ENCODE measurements at regions not wholly inside any gene's neighbourhood (a gene's known extent, or its start where the extent isn't known, plus 50 kb on each side); places are given as distances from the start of the nearest gene placed in this dataset.

DNA sequence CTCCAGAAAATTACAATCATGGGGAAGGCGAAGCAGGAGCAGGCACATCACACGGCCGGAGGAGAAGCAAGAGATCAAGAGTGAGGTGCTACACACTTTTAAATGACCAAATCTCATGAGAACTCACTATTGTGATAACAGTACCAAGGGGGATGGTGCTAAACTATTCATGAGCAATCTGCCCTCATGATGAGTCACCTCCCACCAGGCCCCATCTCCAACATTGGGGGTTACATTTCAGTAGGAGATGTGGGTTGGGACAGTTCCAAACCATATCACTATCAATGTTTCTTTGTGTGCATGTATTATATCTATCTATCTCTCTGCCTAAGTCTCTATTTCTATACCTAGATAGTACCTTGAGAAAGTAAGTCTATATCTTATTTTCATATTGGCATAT lies 724.8 kb downstream of the CDH11 start:
- H3K4me3 ChIP-seq (ENCODE audit: low read depth, low read length), result no peak overlapping the region
- no peak for DNase-seq (ENCODE audit: low read depth)
- no peak for TF ChIP-seq MYC (IDR thresholded peaks at IDR 0.05; ENCODE audit: low read depth, low read length)
- TF ChIP-seq, protein P1, sequence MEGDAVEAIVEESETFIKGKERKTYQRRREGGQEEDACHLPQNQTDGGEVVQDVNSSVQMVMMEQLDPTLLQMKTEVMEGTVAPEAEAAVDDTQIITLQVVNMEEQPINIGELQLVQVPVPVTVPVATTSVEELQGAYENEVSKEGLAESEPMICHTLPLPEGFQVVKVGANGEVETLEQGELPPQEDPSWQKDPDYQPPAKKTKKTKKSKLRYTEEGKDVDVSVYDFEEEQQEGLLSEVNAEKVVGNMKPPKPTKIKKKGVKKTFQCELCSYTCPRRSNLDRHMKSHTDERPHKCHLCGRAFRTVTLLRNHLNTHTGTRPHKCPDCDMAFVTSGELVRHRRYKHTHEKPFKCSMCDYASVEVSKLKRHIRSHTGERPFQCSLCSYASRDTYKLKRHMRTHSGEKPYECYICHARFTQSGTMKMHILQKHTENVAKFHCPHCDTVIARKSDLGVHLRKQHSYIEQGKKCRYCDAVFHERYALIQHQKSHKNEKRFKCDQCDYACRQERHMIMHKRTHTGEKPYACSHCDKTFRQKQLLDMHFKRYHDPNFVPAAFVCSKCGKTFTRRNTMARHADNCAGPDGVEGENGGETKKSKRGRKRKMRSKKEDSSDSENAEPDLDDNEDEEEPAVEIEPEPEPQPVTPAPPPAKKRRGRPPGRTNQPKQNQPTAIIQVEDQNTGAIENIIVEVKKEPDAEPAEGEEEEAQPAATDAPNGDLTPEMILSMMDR (IDR thresholded peaks at IDR 0.05; ENCODE audit: low read depth, low read length), result no peak
- TF ChIP-seq POLR2A (IDR thresholded peaks at IDR 0.05; ENCODE audit: extremely low read depth, insufficient read length), result no peak
- TF ChIP-seq, protein P2, sequence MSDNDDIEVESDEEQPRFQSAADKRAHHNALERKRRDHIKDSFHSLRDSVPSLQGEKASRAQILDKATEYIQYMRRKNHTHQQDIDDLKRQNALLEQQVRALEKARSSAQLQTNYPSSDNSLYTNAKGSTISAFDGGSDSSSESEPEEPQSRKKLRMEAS (IDR thresholded peaks at IDR 0.05; ENCODE audit: low read depth, low read length), result no peak

DNA sequence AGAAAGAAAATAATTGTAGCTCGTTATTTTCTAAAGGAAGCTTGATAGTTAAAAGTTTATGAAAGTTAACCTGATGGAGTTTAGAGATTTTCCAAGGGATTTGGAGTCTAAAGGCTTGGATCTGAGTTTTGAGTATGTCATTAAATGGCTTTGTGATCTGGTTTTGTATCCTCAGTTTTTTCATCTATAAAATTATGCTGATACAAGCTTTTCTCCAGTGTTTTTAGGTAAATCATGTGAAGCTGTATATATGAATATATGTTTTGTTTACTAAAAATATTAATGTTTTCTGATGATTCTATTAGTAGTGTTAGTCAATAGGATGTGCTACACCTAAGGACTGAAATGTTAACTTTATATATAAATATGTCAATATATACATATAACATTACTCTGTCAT lies 727.8 kb downstream of the CDH11 start:
- DNase-seq (ENCODE audit: low read depth), result no peak
- H3K4me3 ChIP-seq (ENCODE audit: low read depth, low read length), result no peak overlapping the region
- TF ChIP-seq, protein P1 (IDR thresholded peaks at IDR 0.05; ENCODE audit: low read depth, low read length), result no peak
- TF ChIP-seq POLR2A (IDR thresholded peaks at IDR 0.05; ENCODE audit: extremely low read depth, insufficient read length), result no peak
- TF ChIP-seq, protein P2 (IDR thresholded peaks at IDR 0.05; ENCODE audit: low read depth, low read length), result no peak
- no peak for TF ChIP-seq MYC (IDR thresholded peaks at IDR 0.05; ENCODE audit: low read depth, low read length)

DNA sequence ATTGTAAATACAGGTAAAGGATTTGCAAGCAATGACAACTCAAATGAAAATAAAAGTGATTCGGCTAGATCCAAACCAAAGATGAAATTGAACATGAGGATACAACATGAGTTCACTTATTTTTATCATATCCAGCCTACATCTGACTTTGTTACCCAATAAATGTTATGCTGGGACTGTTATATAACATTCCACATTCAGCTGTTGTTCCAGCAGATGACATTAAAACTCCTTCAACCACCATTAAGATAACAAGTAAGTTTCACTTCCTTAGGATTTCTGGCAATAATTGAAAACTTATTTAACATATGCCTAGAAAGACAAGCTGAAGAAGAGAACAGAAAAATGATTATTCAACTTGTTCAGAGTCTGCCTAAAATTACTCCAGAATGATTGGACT lies 729.4 kb downstream of the CDH11 start:
- TF ChIP-seq POLR2A (IDR thresholded peaks at IDR 0.05; ENCODE audit: extremely low read depth, insufficient read length) (no peak), MYC (IDR thresholded peaks at IDR 0.05; ENCODE audit: low read depth, low read length) (no peak)
- TF ChIP-seq, protein P1 (IDR thresholded peaks at IDR 0.05; ENCODE audit: low read depth, low read length), result no peak
- no peak overlapping the region for H3K4me3 ChIP-seq (ENCODE audit: low read depth, low read length)
- DNase-seq (ENCODE audit: low read depth), result no peak

DNA sequence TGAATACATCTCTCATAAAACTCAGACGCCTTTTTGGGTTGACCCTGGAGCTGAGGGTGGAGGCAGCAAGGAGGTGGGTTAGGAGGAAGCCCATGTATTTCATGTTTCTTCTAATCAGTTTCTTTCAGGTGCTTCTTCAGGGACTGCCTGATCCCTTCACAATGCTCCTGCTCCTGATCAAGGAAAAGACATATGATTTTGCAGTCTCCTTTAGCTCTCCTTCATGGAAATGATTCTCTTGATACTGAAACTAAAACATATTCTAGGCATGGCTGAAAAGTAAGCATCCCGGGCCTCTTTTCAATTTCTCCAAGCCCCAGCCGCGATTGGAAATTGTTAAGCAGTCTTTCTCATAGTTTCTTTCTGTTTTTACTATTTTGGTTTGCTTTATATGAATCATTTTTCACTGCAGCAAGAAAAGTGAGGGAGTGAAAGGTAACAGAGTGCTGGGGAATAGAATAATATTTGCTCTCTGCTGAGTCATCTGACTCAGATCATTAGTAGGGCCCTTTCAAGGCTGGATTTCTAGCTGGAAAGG lies 730.7 kb downstream of the CDH11 start:
- no peak overlapping the region for H3K4me3 ChIP-seq (ENCODE audit: low read depth, low read length)

DNA sequence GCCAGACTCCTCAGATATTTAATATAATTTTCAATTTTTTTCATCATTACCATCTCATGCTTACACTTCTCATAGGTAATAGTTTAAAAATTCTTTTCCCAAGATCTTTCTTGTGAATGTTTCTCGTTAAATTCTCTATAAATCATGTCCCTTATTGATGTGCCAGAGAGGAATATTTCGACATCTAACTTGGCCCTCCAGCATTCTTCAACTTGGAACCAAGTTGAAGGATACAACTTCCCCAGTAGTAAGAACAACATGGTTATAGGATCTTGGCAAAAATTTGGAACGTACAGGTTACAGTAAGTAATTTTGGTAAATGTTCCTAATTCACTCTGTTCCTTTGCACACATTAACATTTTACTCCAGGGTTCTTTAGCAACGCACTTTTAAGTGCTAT lies 731.8 kb downstream of the CDH11 start:
- DNase-seq (ENCODE audit: low read depth), result no peak
- H3K4me3 ChIP-seq (ENCODE audit: low read depth, low read length), result no peak overlapping the region
- TF ChIP-seq POLR2A (IDR thresholded peaks at IDR 0.05; ENCODE audit: extremely low read depth, insufficient read length) (no peak), MYC (IDR thresholded peaks at IDR 0.05; ENCODE audit: low read depth, low read length) (no peak)
- TF ChIP-seq, protein P2 (IDR thresholded peaks at IDR 0.05; ENCODE audit: low read depth, low read length), result no peak
- TF ChIP-seq, protein P1 (IDR thresholded peaks at IDR 0.05; ENCODE audit: low read depth, low read length), result no peak

More for the DNA sequence above, 730.7 kb downstream of the CDH11 start:
- TF ChIP-seq POLR2A (IDR thresholded peaks at IDR 0.05; ENCODE audit: extremely low read depth, insufficient read length), result no peak
- TF ChIP-seq, protein P1 (IDR thresholded peaks at IDR 0.05; ENCODE audit: low read depth, low read length), result no peak
- TF ChIP-seq MYC (IDR thresholded peaks at IDR 0.05; ENCODE audit: low read depth, low read length), result no peak
- TF ChIP-seq, protein P2 (IDR thresholded peaks at IDR 0.05; ENCODE audit: low read depth, low read length), result no peak
- no peak for DNase-seq (ENCODE audit: low read depth)

DNA sequence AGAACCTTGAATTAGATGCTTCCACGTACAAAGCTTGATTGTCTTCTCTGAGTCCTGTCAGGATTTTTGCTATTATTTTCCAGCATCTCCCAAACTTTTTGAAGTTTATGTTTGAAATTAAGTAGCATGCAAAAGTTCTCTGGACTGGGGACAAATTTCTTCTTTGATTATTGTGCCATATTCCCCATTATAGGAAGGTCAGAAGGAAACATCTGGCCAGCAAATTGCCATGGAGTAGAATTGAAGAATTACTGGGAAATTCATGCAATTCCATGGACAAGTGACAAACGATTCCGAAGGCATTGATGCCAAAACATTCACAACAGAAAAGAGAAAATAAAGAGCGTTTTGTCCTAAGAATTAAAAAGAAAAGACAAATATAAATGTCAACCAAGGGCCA lies 737.2 kb downstream of the CDH11 start:
- TF ChIP-seq, protein P1 (IDR thresholded peaks at IDR 0.05; ENCODE audit: low read depth, low read length), result no peak
- TF ChIP-seq, protein P2 (IDR thresholded peaks at IDR 0.05; ENCODE audit: low read depth, low read length), result no peak
- TF ChIP-seq MYC (IDR thresholded peaks at IDR 0.05; ENCODE audit: low read depth, low read length) (no peak), POLR2A (IDR thresholded peaks at IDR 0.05; ENCODE audit: extremely low read depth, insufficient read length) (no peak)
- DNase-seq (ENCODE audit: low read depth), result no peak
- no peak overlapping the region for H3K4me3 ChIP-seq (ENCODE audit: low read depth, low read length)
